IgD-negative memory B cell (primary cell): ENCODE measurements at regions not wholly inside any gene's neighbourhood (a gene's known extent, or its start where the extent isn't known, plus 50 kb on each side); places are given as distances from the start of the nearest gene placed in this dataset.

Source experiments
- H3K27ac Mint-ChIP-seq, 3 donors: one replicate each; pipeline ENCODE4 v1.8.0; 2020 to 2022; ENCODE audit warnings: mild to moderate bottlenecking in 3 of 3, mixed read lengths in 3 of 3, moderate library complexity in 1 of 3
- H3K27me3 Mint-ChIP-seq: one replicate; pipeline ENCODE4 v1.8.0; 2021; ENCODE audit warnings: mixed read lengths
- H3K36me3 Mint-ChIP-seq: one replicate; pipeline ENCODE4 v1.8.0; 2020; ENCODE audit warnings: mild to moderate bottlenecking, mixed read lengths
- H3K4me1 Mint-ChIP-seq, 3 donors: one replicate each; pipeline ENCODE4 v1.8.0; 2020 to 2022; ENCODE audit warnings: mixed read lengths in 3 of 3, mild to moderate bottlenecking in 1 of 3
- H3K4me3 Mint-ChIP-seq, 4 donors: one replicate each; pipeline ENCODE4 v1.8.0; 2020 to 2022; ENCODE audit warnings: mild to moderate bottlenecking in 4 of 4, mixed read lengths in 4 of 4, moderate library complexity in 3 of 4
- H3K9me3 Mint-ChIP-seq, 3 donors: one replicate each; pipeline ENCODE4 v1.8.0; 2020 to 2021; ENCODE audit warnings: mixed read lengths in 3 of 3, mild to moderate bottlenecking in 1 of 3

- Mint-ChIP-seq H3K36me3 (no peaks in the 10 kb centered on the region), H3K4me3 (no peak overlapping the region), H3K4me1 (no peaks in the 10 kb centered on the region), H3K27ac (no peak overlapping the region), H3K27me3 (peaks cover 5% of the 10 kb centered on the region), H3K9me3 (peaks cover 4 to 13% (median 11%) of the 10 kb centered on the region in 3 donors)
Measured at GRCh38 chr15:59953392-59953883, 50.7 kb upstream of the FOXB1 start.

DNA sequence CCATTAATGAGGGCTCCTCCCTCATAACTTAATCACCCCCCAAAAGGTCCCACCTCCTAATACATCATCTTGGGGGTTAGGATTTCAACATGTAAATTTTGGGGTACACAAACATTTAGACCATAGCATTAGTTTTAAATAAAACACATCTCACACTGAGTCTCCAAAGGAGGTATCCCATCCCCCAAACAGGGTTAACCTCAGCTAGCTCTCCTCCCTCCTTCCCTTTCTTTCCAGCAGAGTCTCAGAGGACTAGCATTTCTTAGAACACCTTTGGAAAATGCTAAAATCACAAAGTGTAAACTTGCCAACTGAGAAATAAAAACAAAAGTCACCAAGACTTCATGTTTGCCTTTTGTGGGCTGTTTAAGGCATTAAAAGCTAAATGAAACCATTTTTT, 51.2 kb upstream of the FOXB1 start:
- H3K4me1 Mint-ChIP-seq = no peaks in the 10 kb centered on the region
- H3K27me3 Mint-ChIP-seq = peaks cover 5% of the 10 kb centered on the region
- H3K9me3 Mint-ChIP-seq = peaks cover 3 to 11% (median 9%) of the 10 kb centered on the region in 3 donors
- no peak overlapping the region for H3K4me3 Mint-ChIP-seq
- H3K27ac Mint-ChIP-seq = no peak overlapping the region
- H3K36me3 Mint-ChIP-seq = no peaks in the 10 kb centered on the region

- Mint-ChIP-seq H3K27me3 (peaks cover 5% of the 10 kb centered on the region), H3K36me3 (no peaks in the 10 kb centered on the region), H3K9me3 (peaks cover 3 to 4% (median 3%) of the 10 kb centered on the region in 3 donors), H3K4me1 (no peaks in the 10 kb centered on the region), H3K27ac (no peak overlapping the region), H3K4me3 (no peak overlapping the region)
Measured at GRCh38 chr15:59950603-59951388, 53.3 kb upstream of the FOXB1 start.

DNA sequence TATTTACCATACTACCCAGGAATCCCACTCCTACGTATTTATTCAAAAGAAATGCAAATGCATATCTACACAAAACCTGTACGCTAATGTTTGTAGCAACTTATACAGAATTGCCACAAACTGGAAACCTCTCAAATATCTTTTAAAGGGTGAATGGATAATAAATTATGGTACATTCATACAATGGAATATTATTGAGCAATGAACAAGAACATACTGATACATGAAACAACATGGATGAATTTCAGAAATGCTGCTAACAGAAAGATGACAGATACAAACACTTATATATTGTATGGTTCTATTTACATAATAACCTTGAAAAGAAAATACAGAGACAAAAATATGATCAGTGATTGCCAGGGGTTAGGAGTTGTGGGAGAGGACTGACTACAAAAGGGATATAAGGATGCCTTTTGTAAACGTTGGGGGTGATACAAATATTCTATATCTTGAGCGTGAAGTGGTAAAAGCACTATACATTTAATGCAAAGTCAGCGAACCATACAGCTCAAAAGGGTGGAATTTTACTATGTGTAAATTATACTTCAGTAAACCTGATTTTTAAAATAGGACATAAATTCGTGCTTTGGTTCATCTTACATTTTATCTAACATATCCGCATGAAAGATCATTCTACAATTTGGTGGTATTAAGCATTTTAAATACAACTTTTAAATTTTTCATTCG, 55.0 kb upstream of the FOXB1 start:
- no peak overlapping the region for H3K27ac Mint-ChIP-seq

DNA sequence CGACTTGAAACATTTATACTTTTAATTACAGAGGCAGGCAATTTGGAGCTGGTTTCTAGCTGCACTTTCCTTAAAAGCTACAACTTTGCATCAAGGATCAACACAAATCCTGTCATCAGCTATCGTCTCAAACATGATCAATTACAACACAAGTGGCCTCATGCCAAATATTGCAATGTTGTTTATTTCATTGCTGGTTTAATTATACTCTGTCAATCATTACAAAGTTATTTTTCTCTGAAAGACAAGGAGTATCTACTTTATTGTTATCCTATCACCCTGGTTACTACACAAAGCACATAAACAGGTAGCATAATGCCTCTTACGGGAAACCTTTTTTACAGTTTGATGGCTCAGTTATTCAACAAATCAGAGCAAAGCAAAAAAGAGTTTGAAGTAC, 58.0 kb upstream of the FOXB1 start:
- Mint-ChIP-seq H3K36me3 (no peaks in the 10 kb centered on the region), H3K4me3 (no peak overlapping the region), H3K27me3 (peaks cover 9% of the 10 kb centered on the region)

More for the DNA sequence above, 55.0 kb upstream of the FOXB1 start:
- H3K4me3 Mint-ChIP-seq = no peak overlapping the region
- no peaks in the 10 kb centered on the region for H3K36me3 Mint-ChIP-seq
- H3K27me3 Mint-ChIP-seq = peaks cover 10% of the 10 kb centered on the region
- no peaks in the 10 kb centered on the region for H3K4me1 Mint-ChIP-seq
- peaks cover 2 to 4% (median 3%) of the 10 kb centered on the region in 3 donors for H3K9me3 Mint-ChIP-seq

DNA sequence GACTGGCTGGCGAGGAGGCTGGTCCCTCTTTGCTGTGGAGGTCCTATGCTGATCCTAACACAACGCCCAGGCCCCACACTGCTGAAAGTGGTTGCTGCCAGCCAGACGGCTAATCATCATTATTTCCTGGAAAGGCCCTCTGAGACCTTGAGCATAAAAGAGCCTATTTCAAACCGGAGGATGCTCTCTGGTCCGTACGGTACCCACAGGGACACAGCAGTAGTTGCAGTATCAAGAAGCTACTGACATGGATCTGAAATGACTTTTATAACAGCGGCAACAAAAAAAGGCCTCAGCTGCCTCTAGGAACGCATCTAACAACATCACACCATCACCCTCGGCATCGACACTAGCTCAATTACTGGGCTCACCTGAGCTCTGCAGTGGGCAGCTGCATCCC, 59.1 kb upstream of the FOXB1 start:
- no peak overlapping the region for H3K27ac Mint-ChIP-seq
- H3K4me1 Mint-ChIP-seq = no peaks in the 10 kb centered on the region
- peaks cover 9% of the 10 kb centered on the region for H3K27me3 Mint-ChIP-seq
- H3K4me3 Mint-ChIP-seq = no peak overlapping the region
- H3K9me3 Mint-ChIP-seq = peaks cover 2 to 4% (median 3%) of the 10 kb centered on the region in 3 donors
- H3K36me3 Mint-ChIP-seq = no peaks in the 10 kb centered on the region

More for the DNA sequence above, 58.0 kb upstream of the FOXB1 start:
- no peak overlapping the region for H3K27ac Mint-ChIP-seq
- H3K9me3 Mint-ChIP-seq = peaks cover 2 to 4% (median 3%) of the 10 kb centered on the region in 3 donors
- no peaks in the 10 kb centered on the region for H3K4me1 Mint-ChIP-seq

DNA sequence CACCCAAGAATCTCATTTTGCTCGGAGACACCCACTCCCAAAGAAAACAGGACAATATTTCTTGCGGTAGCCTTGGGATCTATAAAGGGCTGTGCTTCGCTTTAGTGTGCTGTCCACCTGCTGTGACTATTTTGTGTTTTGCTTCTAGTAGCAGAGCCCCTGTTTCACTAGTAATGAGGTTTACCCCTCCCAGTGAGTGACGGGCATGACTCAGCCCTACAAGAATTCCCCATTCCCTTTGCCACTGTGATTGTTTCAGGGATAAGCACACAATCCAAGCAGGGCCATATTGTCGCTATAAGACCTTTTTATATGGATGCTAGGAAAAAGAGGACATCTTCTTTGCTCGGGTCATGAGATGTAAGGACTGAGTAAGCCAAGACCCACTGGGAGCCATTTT, 62.5 kb upstream of the FOXB1 start:
- Mint-ChIP-seq H3K27ac (no peak overlapping the region), H3K9me3 (peaks cover 0 to 2% (median 0%) of the 10 kb centered on the region in 3 donors), H3K4me3 (no peak overlapping the region), H3K4me1 (no peaks in the 10 kb centered on the region), H3K36me3 (no peaks in the 10 kb centered on the region), H3K27me3 (peaks cover 8% of the 10 kb centered on the region)

- no peak overlapping the region for H3K4me3 Mint-ChIP-seq
- no peaks in the 10 kb centered on the region for H3K4me1 Mint-ChIP-seq
- no peaks in the 10 kb centered on the region for H3K36me3 Mint-ChIP-seq
- H3K27ac Mint-ChIP-seq = no peak overlapping the region
- H3K27me3 Mint-ChIP-seq = peaks cover 8% of the 10 kb centered on the region
- H3K9me3 Mint-ChIP-seq = peaks cover 0 to 2% (median 1%) of the 10 kb centered on the region in 3 donors
Measured at GRCh38 chr15:59940928-59941327, 63.2 kb upstream of the FOXB1 start.

DNA sequence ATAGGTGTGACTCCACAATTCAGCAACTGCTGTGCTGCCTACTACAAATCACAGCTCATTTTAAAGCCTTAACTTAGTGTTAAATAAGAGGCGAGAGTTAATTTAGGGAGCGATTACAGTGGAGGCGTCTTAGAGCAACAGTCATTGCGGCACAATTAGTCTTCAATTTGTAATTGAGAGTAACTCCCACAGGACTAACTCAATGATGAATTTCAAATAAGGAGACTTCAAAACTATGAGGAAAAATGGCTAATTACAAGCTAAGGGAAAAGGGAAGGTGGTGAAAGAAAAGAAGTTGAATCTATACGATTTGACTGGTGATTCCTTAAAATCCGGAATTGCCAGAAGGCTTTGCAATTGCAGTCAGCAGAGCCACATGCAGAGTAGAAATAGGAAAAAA, 63.7 kb upstream of the FOXB1 start:
- H3K27ac Mint-ChIP-seq = no peak overlapping the region
- no peaks in the 10 kb centered on the region for H3K36me3 Mint-ChIP-seq
- H3K27me3 Mint-ChIP-seq = peaks cover 8% of the 10 kb centered on the region

GRCh38 chr15:59936741-59937140, 67.4 kb upstream of the FOXB1 start:
- Mint-ChIP-seq H3K9me3 (peaks cover 0 to 1% (median 0%) of the 10 kb centered on the region in 3 donors), H3K27ac (no peak overlapping the region), H3K4me1 (no peaks in the 10 kb centered on the region), H3K4me3 (no peak overlapping the region), H3K27me3 (peaks cover 3% of the 10 kb centered on the region), H3K36me3 (no peaks in the 10 kb centered on the region)

More for the DNA sequence above, 63.7 kb upstream of the FOXB1 start:
- Mint-ChIP-seq H3K4me3 (no peak overlapping the region), H3K9me3 (peaks cover 0 to 1% (median 0%) of the 10 kb centered on the region in 3 donors), H3K4me1 (no peaks in the 10 kb centered on the region)

- H3K4me3 Mint-ChIP-seq = no peak overlapping the region
- peaks cover 0 to 1% (median 0%) of the 10 kb centered on the region in 3 donors for H3K9me3 Mint-ChIP-seq
- no peaks in the 10 kb centered on the region for H3K36me3 Mint-ChIP-seq
- H3K4me1 Mint-ChIP-seq = no peaks in the 10 kb centered on the region
- H3K27me3 Mint-ChIP-seq = peaks cover 6% of the 10 kb centered on the region
- no peak overlapping the region for H3K27ac Mint-ChIP-seq
Measured at GRCh38 chr15:59933607-59934006, 70.5 kb upstream of the FOXB1 start.

DNA sequence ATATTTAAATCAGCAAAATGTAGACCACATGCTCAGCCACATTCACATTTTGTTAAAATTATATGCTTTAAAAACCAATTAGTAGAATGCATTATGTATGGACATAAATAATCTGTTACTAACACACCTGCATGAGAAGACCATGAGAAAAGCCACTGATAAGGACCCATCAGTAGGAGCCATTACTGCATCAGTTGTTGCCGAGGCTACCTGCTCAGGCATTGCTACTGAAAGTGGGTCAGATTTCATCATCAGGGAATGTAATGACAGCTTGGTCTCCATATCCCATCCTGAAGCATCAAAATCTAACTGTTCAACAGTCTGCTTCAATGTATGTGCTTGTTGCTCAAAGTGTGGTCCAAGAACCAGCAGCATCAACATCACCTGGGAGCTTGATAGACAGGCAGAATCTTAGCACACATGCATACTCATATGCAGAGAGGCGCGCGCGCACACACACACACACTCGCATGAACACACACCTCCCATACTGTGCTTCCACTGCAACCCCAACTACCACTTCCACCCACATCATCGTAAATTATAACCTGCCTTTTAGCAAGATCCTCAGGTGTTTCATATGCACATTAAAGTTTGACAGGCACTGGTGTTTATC, 72.4 kb upstream of the FOXB1 start:
- Mint-ChIP-seq H3K36me3 (no peaks in the 10 kb centered on the region), H3K4me3 (no peak overlapping the region), H3K27me3 (peaks cover 9% of the 10 kb centered on the region), H3K27ac (no peak overlapping the region), H3K4me1 (no peaks in the 10 kb centered on the region), H3K9me3 (peaks cover 0 to 1% (median 0%) of the 10 kb centered on the region in 3 donors)

DNA sequence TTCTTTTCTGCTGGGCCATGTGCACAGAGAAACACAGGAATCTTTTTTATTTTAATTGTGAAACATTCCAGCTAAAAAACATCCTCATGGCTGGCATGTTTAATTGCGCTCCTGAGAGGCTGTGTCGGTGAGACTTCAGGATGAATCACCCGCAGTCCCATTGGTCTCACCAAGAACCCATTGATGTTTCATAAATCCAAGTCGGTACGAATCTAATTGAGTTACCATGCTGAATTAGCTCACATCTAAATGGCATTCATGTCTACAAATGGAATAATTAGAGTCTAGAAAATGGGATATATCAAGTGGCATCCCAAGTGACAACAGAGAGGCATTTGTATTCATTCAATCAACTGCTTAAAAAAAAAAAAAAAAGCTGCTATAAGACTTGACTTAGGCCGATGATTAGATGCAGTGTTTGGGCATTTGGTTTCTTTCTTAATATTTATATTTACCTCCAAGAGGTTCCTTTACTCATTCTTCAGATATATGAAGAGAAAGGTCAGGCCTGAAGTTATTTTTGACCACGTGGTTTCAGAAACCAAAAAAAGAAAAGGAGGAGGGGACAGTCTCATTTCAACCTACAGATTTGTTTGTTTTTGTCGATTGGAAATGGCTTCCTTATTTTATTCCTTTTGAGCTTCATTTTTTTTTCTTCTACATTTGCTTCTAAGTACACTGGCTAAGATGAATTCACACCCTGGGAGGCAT, 79.1 kb upstream of the FOXB1 start:
- no peaks in the 10 kb centered on the region for H3K9me3 Mint-ChIP-seq
- H3K27me3 Mint-ChIP-seq = peaks cover 7% of the 10 kb centered on the region
- H3K36me3 Mint-ChIP-seq = no peaks in the 10 kb centered on the region
- no peak overlapping the region for H3K27ac Mint-ChIP-seq
- no peaks in the 10 kb centered on the region for H3K4me1 Mint-ChIP-seq
- no peak overlapping the region for H3K4me3 Mint-ChIP-seq

- H3K27me3 Mint-ChIP-seq = peaks cover 9% of the 10 kb centered on the region
- peaks cover 0 to 2% (median 1%) of the 10 kb centered on the region in 3 donors for H3K4me1 Mint-ChIP-seq
- H3K9me3 Mint-ChIP-seq = no peaks in the 10 kb centered on the region
- no peak overlapping the region for H3K27ac Mint-ChIP-seq
- no peak overlapping the region for H3K4me3 Mint-ChIP-seq
- no peaks in the 10 kb centered on the region for H3K36me3 Mint-ChIP-seq
Measured at GRCh38 chr15:59924096-59924495, 80.0 kb upstream of the FOXB1 start.

GRCh38 chr15:59923508-59923907, 80.6 kb upstream of the FOXB1 start:
- Mint-ChIP-seq H3K4me1 (peaks cover 0 to 4% (median 3%) of the 10 kb centered on the region in 3 donors), H3K9me3 (no peaks in the 10 kb centered on the region), H3K36me3 (no peaks in the 10 kb centered on the region), H3K4me3 (no peak overlapping the region), H3K27ac (no peak overlapping the region), H3K27me3 (peaks cover 9% of the 10 kb centered on the region)
